Keratinocyte (primary cell): ENCODE measurements at regions not wholly inside any gene's neighbourhood (a gene's known extent, or its start where the extent isn't known, plus 50 kb on each side); places are given as distances from the start of the nearest gene placed in this dataset.

ENCODE experiments used
- DNase-seq: peaks from one replicate; pipeline ENCODE4 v3.0.0-alpha.2; 2011; ENCODE audit warnings: low read depth, missing footprints, low spot score
- FAIRE-seq: peaks from 2 replicates; lab custom pipeline; 2011; peaks lifted over from hg19 to GRCh38; lab: Jason Lieb, UNC
- H2AFZ ChIP-seq: 2 replicates; pipeline ENCODE4 v1.6.0; 2012; ENCODE audit warnings: low read length, control low read depth, inconsistent platforms; ENCODE audit not compliant: control insufficient read depth
- H3K27ac ChIP-seq: 2 replicates; pipeline ENCODE4 v1.5.1; 2011; ENCODE audit warnings: low read length; ENCODE audit not compliant: control insufficient read depth, insufficient read depth
- H3K27me3 ChIP-seq: 3 replicates; pipeline ENCODE4 v1.6.0; 2011; ENCODE audit warnings: low read length; ENCODE audit not compliant: control insufficient read depth, insufficient read depth; ENCODE audit errors: extremely low read depth
- H3K36me3 ChIP-seq, 2 experiments: 2 replicates in 1 of 2; 3 replicates in 1 of 2; pipeline ENCODE4 v1.5.1; 2011; ENCODE audit warnings: low read length in 2 of 2, mild to moderate bottlenecking in 1 of 2; ENCODE audit not compliant: control insufficient read depth in 2 of 2, insufficient read depth in 2 of 2; ENCODE audit errors: extremely low read depth in 1 of 2
- H3K4me1 ChIP-seq: 3 replicates; pipeline ENCODE4 v1.5.1; 2011; ENCODE audit warnings: low read length; ENCODE audit not compliant: control insufficient read depth, insufficient read depth; ENCODE audit errors: extremely low read depth
- H3K4me2 ChIP-seq: 3 replicates; pipeline ENCODE4 v1.6.0; 2011; ENCODE audit warnings: low read depth, low read length; ENCODE audit not compliant: control insufficient read depth, insufficient read depth; ENCODE audit errors: extremely low read depth
- H3K4me3 ChIP-seq, 3 experiments: fragments of 200-600 bp in 1 of 3; sonication (generic) in 1 of 3; 2 replicates in 2 of 3; 3 replicates in 1 of 3; pipeline ENCODE4 v1.5.1; 2011 to 2016; ENCODE audit warnings: low read length in 3 of 3, mild to moderate bottlenecking in 3 of 3, control low read depth in 2 of 3, inconsistent platforms in 1 of 3, low read depth in 1 of 3, mixed read lengths in 1 of 3, mixed run types in 1 of 3, moderate library complexity in 1 of 3; ENCODE audit not compliant: control insufficient read depth in 2 of 3, insufficient read depth in 2 of 3; ENCODE audit errors: extremely low read depth in 1 of 3
- H3K79me2 ChIP-seq: 2 replicates; pipeline ENCODE4 v1.6.0; 2012; ENCODE audit warnings: low read length; ENCODE audit not compliant: control insufficient read depth, insufficient read depth
- H3K9ac ChIP-seq: 3 replicates; pipeline ENCODE4 v1.6.0; 2011; ENCODE audit warnings: low read length; ENCODE audit not compliant: control insufficient read depth, insufficient read depth; ENCODE audit errors: extremely low read depth
- H3K9me1 ChIP-seq: 3 replicates; pipeline ENCODE4 v1.6.0; 2011; ENCODE audit warnings: low read length; ENCODE audit not compliant: control insufficient read depth, insufficient read depth; ENCODE audit errors: extremely low read depth
- H3K9me3 ChIP-seq: 2 replicates; pipeline ENCODE4 v1.5.1; 2012; ENCODE audit warnings: low read depth, low read length; ENCODE audit not compliant: control insufficient read depth
- H4K20me1 ChIP-seq: 3 replicates; pipeline ENCODE4 v1.6.0; 2011; ENCODE audit warnings: low read length; ENCODE audit not compliant: control insufficient read depth, insufficient read depth; ENCODE audit errors: extremely low read depth
- CTCF ChIP-seq, 3 experiments: IDR thresholded peaks in 1 of 3; conservative IDR thresholded peaks in 1 of 3; optimal IDR thresholded peaks in 1 of 3; 2 replicates in 2 of 3; 3 replicates in 1 of 3; pipeline versions ENCODE3 to v1.5.1; 2011; ENCODE audit warnings: low read length in 3 of 3, mild to moderate bottlenecking in 3 of 3, moderate library complexity in 2 of 3, control low read depth in 1 of 3, inconsistent platforms in 1 of 3; ENCODE audit not compliant: insufficient read depth in 2 of 3; ENCODE audit errors: extremely low read depth in 1 of 3
- EZH2 ChIP-seq: IDR thresholded peaks from one replicate; pipeline ENCODE4 v1.6.1; 2012; ENCODE audit warnings: inconsistent platforms, mild to moderate bottlenecking, low read length, moderate library complexity
- dilution Hi-C: fragments of 300-500 bp; cut with MboI; formaldehyde crosslinking; loops from one replicate; pipeline ENCODE4 v1.7.0; 2020; ENCODE audit warnings: low sequenced_read_pairs; ENCODE audit not compliant: extremely low pct_ligation_motif_present

- dilution Hi-C loops, result no loop called here
- Histone ChIP-seq H3K4me2 (no peak overlapping the region), H3K27me3 (peaks cover 8% of the 10 kb centered on the region), H2AFZ (no peak overlapping the region), H3K9ac (no peak overlapping the region), H3K4me3 (no peak overlapping the region), H3K4me1 (no peaks in the 10 kb centered on the region), H3K36me3 (no peaks in the 10 kb centered on the region), H4K20me1 (no peaks in the 10 kb centered on the region), H3K9me1 (no peaks in the 10 kb centered on the region), H3K27ac (no peak overlapping the region), H3K9me3 (no peaks in the 10 kb centered on the region), H3K79me2 (no peaks in the 10 kb centered on the region)
- FAIRE-seq (no peak), DNase-seq (no peak)
- TF ChIP-seq EZH2 (no peak), CTCF (optimal IDR thresholded peaks at IDR 0.05 in 1 of 3, IDR thresholded peaks at IDR 0.05 in 1 of 3, conservative IDR thresholded peaks at IDR 0.05 in 1 of 3; ENCODE audit: extremely low read depth in 1 of 3, insufficient read depth in 2 of 3, low read length in 3 of 3) (no peak)
These were observed 74.2 kb upstream of the TMEM260 start for GRCh38 chr14:56505361-56505760.

- Histone ChIP-seq H3K4me3 (no peak overlapping the region), H3K9me3 (no peaks in the 10 kb centered on the region), H3K36me3 (no peaks in the 10 kb centered on the region), H3K4me1 (no peaks in the 10 kb centered on the region), H3K4me2 (no peak overlapping the region), H3K27ac (no peak overlapping the region), H3K9me1 (no peaks in the 10 kb centered on the region), H3K9ac (no peak overlapping the region), H2AFZ (no peak overlapping the region), H4K20me1 (no peaks in the 10 kb centered on the region), H3K27me3 (no peaks in the 10 kb centered on the region), H3K79me2 (no peaks in the 10 kb centered on the region)
- dilution Hi-C loops, result no loop called here
- TF ChIP-seq CTCF (optimal IDR thresholded peaks at IDR 0.05 in 1 of 3, IDR thresholded peaks at IDR 0.05 in 1 of 3, conservative IDR thresholded peaks at IDR 0.05 in 1 of 3; ENCODE audit: extremely low read depth in 1 of 3, insufficient read depth in 2 of 3, low read length in 3 of 3), result no peak
- TF ChIP-seq EZH2, result no peak
- no peak for DNase-seq
- FAIRE-seq, result no peak
These were observed 67.1 kb upstream of the TMEM260 start for GRCh38 chr14:56512521-56512920.
